Left lobe of liver (tissue), 2 donors: ENCODE measurements at regions not wholly inside any gene's neighbourhood (a gene's known extent, or its start where the extent isn't known, plus 50 kb on each side); places are given as distances from the start of the nearest gene placed in this dataset.
"Not testable (repeated sequence)": the region's sequence is repeated elsewhere in the genome, so short reads cannot be mapped to it uniquely, and the experiment has no call there.

ENCODE experiments used
- ATAC-seq: fragments of 200-7000 bp; cut with Tn5 transposase; one replicate; pipeline ENCODE4 v1.9.1; 2020; ENCODE audit warnings: mild to moderate bottlenecking, moderate library complexity
- DNase-seq: peaks from one replicate; pipeline ENCODE4 v3.0.0-alpha.2; 2020; ENCODE audit warnings: low spot score
- donor health status: DM: no; HTN: no; CAD: no; lungs with moderate emphysema.
- donor health status: DM: no; HTN: yes; CAD: no.

- not testable (repeated sequence) for ATAC-seq
Observed at GRCh38 chr2:88988617-88989016, 297.1 kb downstream of the RPIA start.

GRCh38 chr2:88992819-88993218 lies 301.3 kb downstream of the RPIA start:
- not testable (repeated sequence) for DNase-seq, ATAC-seq

More at GRCh38 chr2:88988617-88989016, 297.1 kb downstream of the RPIA start:
- not testable (repeated sequence) for DNase-seq

DNA sequence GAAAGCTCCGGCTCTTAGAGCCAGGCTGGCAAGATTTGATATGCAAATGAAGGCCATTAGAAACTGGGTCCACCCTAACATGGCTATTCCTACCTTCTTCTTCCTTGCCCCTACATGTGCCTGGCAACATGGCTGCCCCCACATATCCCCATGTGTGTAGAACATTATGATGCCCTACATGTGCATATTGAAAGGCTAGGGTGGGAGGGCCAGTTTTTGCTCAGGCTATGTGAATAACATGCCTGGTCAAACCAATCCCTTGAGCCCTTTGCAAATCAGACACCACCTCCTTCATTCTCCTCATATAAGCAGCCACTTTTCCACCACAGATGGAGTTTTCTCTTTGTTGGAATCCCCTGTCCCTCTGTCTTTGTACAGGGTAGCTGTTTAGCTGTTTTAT lies 303.4 kb downstream of the RPIA start:
- not testable (repeated sequence) for ATAC-seq, DNase-seq

DNA sequence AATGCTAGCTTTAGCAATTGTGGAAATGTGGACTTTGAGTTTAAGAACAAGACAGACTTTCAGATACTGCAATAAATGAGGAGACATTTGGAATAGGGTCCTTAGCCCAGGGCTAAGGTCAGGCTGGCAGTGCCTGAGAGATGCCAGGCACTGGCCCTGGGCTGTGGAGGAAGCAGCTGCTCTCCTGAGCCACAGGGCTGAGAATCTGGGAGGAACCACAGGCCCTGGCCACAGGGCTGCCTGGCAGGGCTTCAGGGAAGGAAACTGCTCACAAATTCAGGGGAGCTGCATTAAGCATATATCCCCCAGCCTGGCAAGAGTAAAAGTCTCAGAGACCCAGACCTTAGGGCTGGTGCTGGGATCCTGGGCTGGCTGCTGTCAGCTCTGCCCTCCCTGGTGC lies 305.1 kb downstream of the RPIA start:
- ATAC-seq, DNase-seq: not testable (repeated sequence)

- no peak for ATAC-seq
Observed at GRCh38 chr2:88999365-88999764, 307.9 kb downstream of the RPIA start.

DNA sequence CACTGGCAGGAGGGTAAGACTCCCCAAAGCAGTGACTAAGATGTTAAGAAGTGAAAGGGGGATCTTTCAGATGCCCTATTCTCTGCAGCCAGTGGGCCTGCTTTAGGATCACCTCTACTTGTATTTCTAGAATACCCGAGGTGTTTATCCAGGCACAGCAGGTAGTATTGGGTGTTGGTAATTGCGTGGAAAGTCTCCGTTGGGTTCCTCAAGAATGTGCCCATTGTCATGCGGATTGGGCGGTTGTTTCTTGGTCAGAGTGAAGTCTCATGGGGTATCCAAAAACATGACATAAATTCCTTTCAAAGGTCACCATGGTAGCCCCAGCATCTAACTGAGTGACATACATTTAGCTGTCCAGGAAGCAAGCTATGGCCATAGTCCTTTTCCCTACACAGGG lies 308.8 kb downstream of the RPIA start:
- ATAC-seq (no peak), DNase-seq (no peak)

More at GRCh38 chr2:88999365-88999764, 307.9 kb downstream of the RPIA start:
- DNase-seq = no peak

DNA sequence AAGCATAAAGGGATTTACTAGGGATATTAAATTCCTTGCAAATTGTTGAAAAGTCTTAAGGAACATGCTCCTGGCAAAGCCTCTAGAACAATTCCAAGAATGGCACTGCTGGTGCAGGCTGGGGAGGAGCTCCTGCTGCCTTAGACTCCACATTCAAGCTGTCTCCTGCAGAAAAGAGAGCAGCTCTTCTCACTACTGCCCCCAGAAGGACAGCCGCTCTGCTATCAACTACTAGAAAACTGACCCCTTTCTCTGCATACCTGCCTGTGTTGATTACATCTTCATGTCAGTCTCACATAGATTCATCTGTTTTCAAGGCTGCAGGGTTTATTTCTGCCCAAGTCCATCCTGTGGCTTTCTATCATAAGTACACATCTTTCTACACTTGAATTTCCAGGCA lies 312.8 kb downstream of the RPIA start:
- not testable (repeated sequence) for DNase-seq, ATAC-seq

GRCh38 chr2:89020566-89020965 lies 329.1 kb downstream of the RPIA start:
- ATAC-seq, DNase-seq: not testable (repeated sequence)

DNA sequence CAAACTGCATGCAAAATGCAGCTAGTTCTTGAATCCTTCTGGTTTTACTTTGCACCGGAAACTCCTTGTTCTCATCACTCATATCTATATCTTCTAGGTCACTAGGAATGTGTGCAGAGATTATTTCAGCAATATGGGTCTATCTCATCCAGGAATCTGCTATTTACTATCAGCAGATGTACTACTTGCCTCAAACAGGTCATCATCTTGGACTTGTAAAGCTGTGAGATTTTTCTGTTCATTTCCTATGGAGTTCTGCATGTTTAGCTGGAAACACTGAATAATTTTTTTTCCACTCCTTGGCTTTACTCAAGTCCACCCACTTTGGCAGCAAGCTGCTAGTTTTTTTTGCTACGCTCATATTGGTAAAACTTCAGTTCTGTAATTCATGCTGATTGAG lies 334.8 kb downstream of the RPIA start:
- DNase-seq, ATAC-seq: not testable (repeated sequence)

DNA sequence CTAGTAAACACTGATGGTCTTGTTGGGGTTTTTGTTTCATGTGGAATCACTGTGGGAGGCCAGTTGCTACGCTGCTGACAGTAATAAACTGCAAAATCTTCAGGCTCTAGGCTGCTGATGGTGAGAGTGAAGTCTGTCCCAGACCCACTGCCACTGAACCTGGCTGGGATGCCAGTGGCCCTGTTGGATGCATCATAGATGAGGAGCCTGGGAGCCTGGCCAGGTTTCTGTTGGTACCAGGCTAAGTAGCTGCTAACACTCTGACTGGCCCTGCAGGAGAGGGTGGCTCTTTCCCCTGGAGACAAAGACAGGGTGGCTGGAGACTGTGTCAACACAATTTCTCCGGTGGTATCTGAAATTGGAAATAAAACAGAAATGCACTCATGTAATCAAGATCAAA lies 335.6 kb downstream of the RPIA start:
- not testable (repeated sequence) for ATAC-seq, DNase-seq

DNA sequence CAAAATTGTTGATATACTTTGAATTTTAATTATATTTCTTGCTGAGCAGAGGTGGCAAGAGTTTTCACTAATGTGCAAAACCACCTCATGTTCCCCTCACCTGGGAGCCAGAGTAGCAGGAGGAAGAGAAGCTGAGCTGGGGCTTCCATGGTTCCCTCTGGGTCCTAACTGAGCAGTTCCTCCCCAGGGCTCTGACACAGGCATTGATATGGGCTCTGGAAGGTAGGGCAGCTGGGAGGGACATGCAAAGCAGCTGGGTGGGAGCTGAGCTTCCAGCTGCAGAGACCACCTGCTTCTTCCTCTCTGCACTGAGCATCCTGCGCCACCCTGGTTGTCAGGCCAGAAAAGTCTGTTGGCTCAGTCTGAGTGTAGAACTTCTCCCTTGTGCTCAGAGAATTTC lies 336.1 kb downstream of the RPIA start:
- ATAC-seq, DNase-seq: not testable (repeated sequence)

- not testable (repeated sequence) for DNase-seq, ATAC-seq
Observed at GRCh38 chr2:89029257-89029656, 337.8 kb downstream of the RPIA start.

DNA sequence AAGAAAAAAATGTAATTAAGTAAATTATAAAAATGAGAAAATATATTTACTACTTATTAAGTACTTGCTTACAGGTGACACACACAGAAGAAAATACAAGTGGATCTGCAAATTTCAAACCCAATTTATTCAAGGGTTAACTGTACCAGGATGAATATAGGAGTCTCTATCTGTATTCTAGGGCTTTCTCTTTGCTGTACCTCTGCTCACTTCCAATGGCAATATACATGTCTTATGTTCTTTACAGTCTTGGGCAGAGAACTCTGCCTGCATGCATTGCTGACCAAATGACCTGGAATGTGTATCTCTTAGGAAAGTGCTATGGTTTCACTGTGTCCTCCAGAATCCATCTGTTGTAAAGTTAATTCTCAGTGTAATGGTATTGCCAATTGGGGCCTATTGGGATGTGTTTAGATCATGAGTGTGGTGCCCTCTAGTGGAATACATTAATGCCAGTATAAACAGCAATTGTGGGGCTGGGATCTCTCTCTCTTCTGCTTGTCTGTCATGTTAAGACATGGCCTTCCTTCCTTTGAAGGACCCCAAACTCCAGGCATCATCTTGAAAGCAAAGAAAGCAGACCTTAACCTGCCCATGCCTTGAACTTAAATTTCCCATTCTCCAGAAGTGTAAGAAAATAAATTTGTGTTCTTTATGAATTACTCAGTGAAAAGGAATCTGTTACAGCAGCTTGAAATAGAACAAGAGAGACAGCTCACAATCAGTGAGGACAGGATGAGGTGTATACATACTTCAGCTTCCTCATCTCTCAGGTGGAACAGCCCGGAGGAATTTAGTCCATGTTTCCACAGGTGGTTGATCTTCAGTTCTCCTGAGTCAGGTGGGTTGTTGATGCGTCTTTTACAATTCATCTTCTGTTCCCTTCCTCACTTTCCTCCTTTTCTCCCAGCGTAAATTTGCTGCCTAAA lies 356.9 kb downstream of the RPIA start:
- peak; percentile 98 for ATAC-seq
- not testable (repeated sequence) for DNase-seq

- ATAC-seq, DNase-seq: not testable (repeated sequence)
Observed at GRCh38 chr2:89058616-89059015, 367.1 kb downstream of the RPIA start.

DNA sequence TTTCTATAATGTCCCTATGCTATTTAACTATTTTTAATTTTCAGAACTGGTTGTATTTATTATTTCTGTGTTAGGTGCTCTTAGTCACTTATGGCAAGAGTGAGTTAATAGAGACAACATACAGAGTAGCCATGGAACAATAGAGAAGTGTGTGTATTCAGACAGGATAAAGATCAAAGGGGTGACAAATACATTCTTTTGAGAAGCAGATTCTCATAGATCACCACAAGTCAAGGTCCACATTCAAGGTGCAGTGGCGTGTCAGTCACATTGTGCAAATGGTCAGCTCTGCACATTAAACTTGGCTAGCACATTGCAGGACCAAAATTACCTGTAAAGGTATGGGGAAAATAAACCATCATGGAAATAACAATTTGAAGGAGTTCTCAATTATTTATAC lies 369.7 kb downstream of the RPIA start:
- ATAC-seq, DNase-seq: not testable (repeated sequence)

- ATAC-seq, DNase-seq: not testable (repeated sequence)
Observed at GRCh38 chr2:89076771-89077170, 385.3 kb downstream of the RPIA start.

- not testable (repeated sequence) for DNase-seq, ATAC-seq
Observed at GRCh38 chr2:89092911-89093310, 401.4 kb downstream of the RPIA start.

DNA sequence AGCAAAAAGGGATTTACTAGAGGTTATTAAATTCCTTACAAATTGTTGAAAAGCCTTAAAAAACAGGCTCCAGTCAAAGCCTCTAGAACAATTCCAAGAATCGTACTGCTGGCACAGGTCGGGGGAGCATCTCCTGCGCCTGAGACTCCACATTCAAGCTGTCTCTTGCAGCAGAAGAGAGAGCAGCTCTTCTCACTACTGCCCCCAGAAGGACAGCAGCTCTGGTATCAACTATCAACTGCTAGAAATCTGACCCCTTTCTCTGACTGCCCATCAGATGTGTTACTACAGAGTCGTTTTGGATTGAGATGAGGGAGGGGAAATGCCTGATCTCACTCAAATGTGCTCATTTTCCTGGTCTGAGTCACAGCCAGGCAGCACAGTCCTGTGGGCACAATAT lies 403.6 kb downstream of the RPIA start:
- ATAC-seq = not testable (repeated sequence)

GRCh38 chr2:89102587-89102986 lies 411.1 kb downstream of the RPIA start:
- peak; percentile 40 for ATAC-seq
- not testable (repeated sequence) for DNase-seq

More for the DNA sequence above, 403.6 kb downstream of the RPIA start:
- not testable (repeated sequence) for DNase-seq

DNA sequence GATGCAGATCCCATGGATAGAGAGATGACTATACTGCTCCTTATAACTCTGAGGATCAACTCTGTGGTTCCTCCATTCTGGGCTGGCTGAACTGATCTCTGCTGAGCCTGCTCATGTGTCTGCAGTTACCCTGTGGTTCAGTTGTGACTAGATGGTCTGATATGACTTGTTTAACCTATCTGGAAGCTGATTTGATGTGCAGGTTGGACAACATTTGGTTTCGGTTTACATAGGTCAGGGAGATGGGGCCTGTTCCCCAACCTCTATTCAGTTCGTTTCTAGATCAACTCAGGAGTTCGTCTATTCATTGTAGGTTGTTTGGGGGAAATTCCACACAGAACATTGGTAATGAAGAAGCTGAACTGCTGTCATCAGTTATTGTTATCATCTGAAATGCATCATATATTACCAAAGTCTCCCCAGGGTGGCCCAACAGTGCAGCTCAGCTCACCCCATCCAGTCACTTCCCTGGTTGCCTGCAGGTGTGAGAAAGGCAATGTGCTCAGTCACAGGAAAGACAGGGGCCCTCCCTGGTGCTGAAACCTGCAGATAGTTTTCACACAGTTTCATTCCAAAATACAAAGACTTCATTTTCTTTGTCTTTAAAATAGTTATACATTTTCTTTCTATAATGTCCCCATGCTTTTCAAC lies 415.0 kb downstream of the RPIA start:
- ATAC-seq, DNase-seq: not testable (repeated sequence)

GRCh38 chr2:89112434-89112833 lies 421.0 kb downstream of the RPIA start:
- peak; percentile 53 for ATAC-seq
- DNase-seq = not testable (repeated sequence)
